PC-3 (cell line): ENCODE measurements at regions not wholly inside any gene's neighbourhood (a gene's known extent, or its start where the extent isn't known, plus 50 kb on each side); places are given as distances from the start of the nearest gene placed in this dataset.

Source experiments
- ATAC-seq: fragments of 200-7000 bp; cut with Tn5 transposase; 2 replicates; pipeline ENCODE4 v1.9.1; 2020; ENCODE audit warnings: mild to moderate bottlenecking, moderate library complexity
- BruUV-seq: library from RNA; stranded (reverse); fragments of 400-500 nt; replicated peaks from 2 replicates; lab custom pipeline; 2021; lab: Mats Ljungman, UMichigan
- CTCF ChIA-PET: fragments of 300-600 bp; sonication (Branson Sonifier 250); formaldehyde crosslinking; loops from one replicate; lab custom pipeline; 2022; ENCODE audit warnings: antibody characterized with exemption; lab: Charles Lee
- POLR2A ChIA-PET: fragments of 300-600 bp; sonication (Branson Sonifier 250); formaldehyde crosslinking; loops from one replicate; lab custom pipeline; 2022; ENCODE audit warnings: antibody characterized with exemption; ENCODE audit not compliant: unreplicated experiment; lab: Charles Lee
- DNase-seq: peaks from one replicate; pipeline ENCODE4 v3.0.0-alpha.2; 2015
- H2AFZ ChIP-seq: fragments of 300-600 bp; sonication (generic); 2 replicates; pipeline ENCODE4 v1.6.0; 2016; ENCODE audit warnings: antibody characterized with exemption, low read length
- H3F3A ChIP-seq: fragments of 300-600 bp; sonication (generic); one replicate; pipeline ENCODE4 v1.6.0; 2017; ENCODE audit warnings: antibody characterized with exemption, low read length, control low read depth, mild to moderate bottlenecking; ENCODE audit not compliant: unreplicated experiment
- H3K27ac ChIP-seq: fragments of 300-600 bp; sonication (generic); 2 replicates; pipeline ENCODE4 v1.5.1; 2016; ENCODE audit warnings: mild to moderate bottlenecking, low read length
- H3K27me3 ChIP-seq: fragments of 300-600 bp; sonication (generic); 2 replicates; pipeline ENCODE4 v1.6.1; 2016; ENCODE audit warnings: low read length, mixed read lengths
- H3K36me3 ChIP-seq: fragments of 300-600 bp; sonication (generic); 2 replicates; pipeline ENCODE4 v1.6.1; 2016; ENCODE audit warnings: low read depth, mixed run types, low read length, mixed read lengths
- H3K4me1 ChIP-seq: fragments of 300-600 bp; sonication (generic); 2 replicates; pipeline ENCODE4 v1.5.1; 2016; ENCODE audit warnings: low read length; ENCODE audit not compliant: insufficient read depth
- H3K4me2 ChIP-seq: fragments of 300-600 bp; sonication (generic); 2 replicates; pipeline ENCODE4 v1.6.0; 2016; ENCODE audit warnings: low read length
- H3K4me3 ChIP-seq: fragments of 300-600 bp; sonication (generic); 2 replicates; pipeline ENCODE4 v1.5.1; 2016; ENCODE audit warnings: mild to moderate bottlenecking, low read length, mixed read lengths
- H3K79me2 ChIP-seq: fragments of 300-600 bp; sonication (generic); 2 replicates; pipeline ENCODE4 v1.6.1; 2017; ENCODE audit warnings: low read length, mixed read lengths
- H3K9ac ChIP-seq: fragments of 300-600 bp; sonication (generic); 2 replicates; pipeline ENCODE4 v1.6.0; 2016; ENCODE audit warnings: mild to moderate bottlenecking, low read length
- H3K9me2 ChIP-seq: fragments of 300-600 bp; sonication (generic); replicated peaks from 2 replicates; pipeline ENCODE4 v1.6.1; 2016; ENCODE audit warnings: mixed run types, low read length, mixed read lengths
- H3K9me3 ChIP-seq: fragments of 300-600 bp; sonication (generic); 2 replicates; pipeline ENCODE4 v1.6.1; 2016; ENCODE audit warnings: low read length, mixed read lengths
- H4K20me1 ChIP-seq: fragments of 300-600 bp; sonication (generic); 2 replicates; pipeline ENCODE4 v1.6.1; 2016; ENCODE audit warnings: low read length, mixed read lengths
- EZH2 ChIP-seq: fragments of 300-600 bp; sonication (generic); IDR thresholded peaks from one replicate; pipeline ENCODE4 v1.6.1; 2017; ENCODE audit warnings: antibody characterized with exemption, mild to moderate bottlenecking, low read length; ENCODE audit not compliant: unreplicated experiment
- EZH2phosphoT487 ChIP-seq: fragments of 300-600 bp; sonication (generic); IDR thresholded peaks from 2 replicates; pipeline ENCODE4 v1.6.1; 2018; ENCODE audit warnings: mild to moderate bottlenecking, antibody characterized with exemption, low read length, borderline replicate concordance
- intact Hi-C: fragments of 100-400 bp; cut with micrococcal nuclease; formaldehyde crosslinking; loops from 2 replicates; pipeline ENCODE4 v1.9.0; 2023
- TF ChIP-seq, protein P1 (sequence below): fragments of 300-600 bp; sonication (generic); conservative IDR thresholded peaks from 2 replicates; pipeline ENCODE4 v1.5.1; 2017; ENCODE audit warnings: antibody characterized with exemption, low read depth, mild to moderate bottlenecking, low read length

GRCh38 chr9:79936336-79936735 is 364.6 kb downstream of the TLE4 start:
- no peaks in the 10 kb centered on the region for H3K9me2 ChIP-seq
- no peak for ATAC-seq
- H3F3A ChIP-seq = no peaks in the 10 kb centered on the region
- no peak overlapping the region for H3K4me2 ChIP-seq
- H4K20me1 ChIP-seq = no peaks in the 10 kb centered on the region
- no peaks in the 10 kb centered on the region for H3K79me2 ChIP-seq
- no peaks in the 10 kb centered on the region for H3K36me3 ChIP-seq
- no peak overlapping the region for H3K9ac ChIP-seq
- no peak overlapping the region for H3K4me3 ChIP-seq
- no peaks in the 10 kb centered on the region for H3K4me1 ChIP-seq
- peaks cover 9% of the 10 kb centered on the region; the same call in 1 of the 2 replicates for H3K27me3 ChIP-seq
- ChIA-PET CTCF (no interaction called here), POLR2A (no interaction called here)
- TF ChIP-seq EZH2 (no peak), EZH2phosphoT487 (no peak)
- TF ChIP-seq, protein P1, sequence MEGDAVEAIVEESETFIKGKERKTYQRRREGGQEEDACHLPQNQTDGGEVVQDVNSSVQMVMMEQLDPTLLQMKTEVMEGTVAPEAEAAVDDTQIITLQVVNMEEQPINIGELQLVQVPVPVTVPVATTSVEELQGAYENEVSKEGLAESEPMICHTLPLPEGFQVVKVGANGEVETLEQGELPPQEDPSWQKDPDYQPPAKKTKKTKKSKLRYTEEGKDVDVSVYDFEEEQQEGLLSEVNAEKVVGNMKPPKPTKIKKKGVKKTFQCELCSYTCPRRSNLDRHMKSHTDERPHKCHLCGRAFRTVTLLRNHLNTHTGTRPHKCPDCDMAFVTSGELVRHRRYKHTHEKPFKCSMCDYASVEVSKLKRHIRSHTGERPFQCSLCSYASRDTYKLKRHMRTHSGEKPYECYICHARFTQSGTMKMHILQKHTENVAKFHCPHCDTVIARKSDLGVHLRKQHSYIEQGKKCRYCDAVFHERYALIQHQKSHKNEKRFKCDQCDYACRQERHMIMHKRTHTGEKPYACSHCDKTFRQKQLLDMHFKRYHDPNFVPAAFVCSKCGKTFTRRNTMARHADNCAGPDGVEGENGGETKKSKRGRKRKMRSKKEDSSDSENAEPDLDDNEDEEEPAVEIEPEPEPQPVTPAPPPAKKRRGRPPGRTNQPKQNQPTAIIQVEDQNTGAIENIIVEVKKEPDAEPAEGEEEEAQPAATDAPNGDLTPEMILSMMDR = no peak
- H3K9me3 ChIP-seq = no peaks in the 10 kb centered on the region
- no TSS peak for BruUV-seq
- H2AFZ ChIP-seq = no peak overlapping the region
- DNase-seq = no peak
- H3K27ac ChIP-seq = no peak overlapping the region
- intact Hi-C loops = no loop called here

GRCh38 chr9:79929285-79929684 is 357.5 kb downstream of the TLE4 start:
- POLR2A ChIA-PET = no interaction called here

GRCh38 chr9:79928661-79929223 is 357.0 kb downstream of the TLE4 start:
- H3K4me3 ChIP-seq = no peak overlapping the region
- no peak overlapping the region for H3K9ac ChIP-seq
- no peaks in the 10 kb centered on the region for H3K36me3 ChIP-seq
- no peak overlapping the region for H3K27ac ChIP-seq
- intact Hi-C loops = no loop called here
- H3K79me2 ChIP-seq = no peaks in the 10 kb centered on the region
- no peaks in the 10 kb centered on the region for H3F3A ChIP-seq
- H3K4me2 ChIP-seq = no peak overlapping the region
- H3K27me3 ChIP-seq = no peaks in the 10 kb centered on the region
- H2AFZ ChIP-seq = no peak overlapping the region
- H3K9me3 ChIP-seq = no peaks in the 10 kb centered on the region
- no peaks in the 10 kb centered on the region for H3K4me1 ChIP-seq
- ChIA-PET CTCF (no interaction called here), POLR2A (no interaction called here)
- no peaks in the 10 kb centered on the region for H4K20me1 ChIP-seq
- DNase-seq (no peak), ATAC-seq (no peak)
- no TSS peak for BruUV-seq
- H3K9me2 ChIP-seq = no peaks in the 10 kb centered on the region
- no peak for TF ChIP-seq EZH2phosphoT487
- TF ChIP-seq EZH2 = no peak
- TF ChIP-seq, protein P1 = no peak

More at GRCh38 chr9:79929285-79929684, 357.5 kb downstream of the TLE4 start:
- no TSS peak for BruUV-seq
- no peak overlapping the region for H3K4me3 ChIP-seq
- H3K9me2 ChIP-seq = no peaks in the 10 kb centered on the region
- no peak overlapping the region for H3K9ac ChIP-seq
- H3K27me3 ChIP-seq = no peaks in the 10 kb centered on the region
- intact Hi-C loops = no loop called here
- no peaks in the 10 kb centered on the region for H3K79me2 ChIP-seq
- ATAC-seq (no peak), DNase-seq (no peak)
- H3F3A ChIP-seq = no peaks in the 10 kb centered on the region
- no peak overlapping the region for H2AFZ ChIP-seq
- H4K20me1 ChIP-seq = no peaks in the 10 kb centered on the region
- no peak overlapping the region for H3K4me2 ChIP-seq
- CTCF ChIA-PET = no interaction called here
- H3K27ac ChIP-seq = no peak overlapping the region
- TF ChIP-seq, protein P1 = no peak
- TF ChIP-seq EZH2 (no peak), EZH2phosphoT487 (no peak)
- no peaks in the 10 kb centered on the region for H3K36me3 ChIP-seq
- H3K9me3 ChIP-seq = no peaks in the 10 kb centered on the region
- H3K4me1 ChIP-seq = no peaks in the 10 kb centered on the region
